GM12872 (cell line): ENCODE measurements at regions not wholly inside any gene's neighbourhood (a gene's known extent, or its start where the extent isn't known, plus 50 kb on each side); places are given as distances from the start of the nearest gene placed in this dataset.

Experiments
- TF ChIP-seq, protein P1 (sequence below): IDR thresholded peaks from 3 replicates; pipeline ENCODE4 v1.5.1; 2011; ENCODE audit warnings: low read depth, mild to moderate bottlenecking, low read length, moderate library complexity; ENCODE audit not compliant: insufficient read depth

DNA sequence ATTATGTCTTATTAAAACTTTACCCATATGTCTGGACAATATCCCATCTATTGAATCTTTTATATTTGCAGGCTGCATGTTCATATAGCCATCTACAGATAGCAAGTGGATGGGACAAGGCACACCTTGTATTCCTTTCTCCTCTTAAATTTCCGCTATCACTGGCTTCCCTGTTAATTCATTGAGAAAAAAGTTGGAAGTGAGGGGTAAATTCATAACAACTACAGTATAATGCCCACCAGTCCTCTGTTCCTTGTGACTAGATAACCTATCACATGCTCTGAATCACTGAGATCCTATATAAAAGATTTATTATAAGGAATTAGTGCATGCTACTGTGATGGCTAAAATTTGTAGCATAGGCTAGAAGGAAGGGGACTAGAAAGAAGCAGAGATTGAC lies 1005.8 kb upstream of the ATXN8OS start:
- TF ChIP-seq, protein P1, sequence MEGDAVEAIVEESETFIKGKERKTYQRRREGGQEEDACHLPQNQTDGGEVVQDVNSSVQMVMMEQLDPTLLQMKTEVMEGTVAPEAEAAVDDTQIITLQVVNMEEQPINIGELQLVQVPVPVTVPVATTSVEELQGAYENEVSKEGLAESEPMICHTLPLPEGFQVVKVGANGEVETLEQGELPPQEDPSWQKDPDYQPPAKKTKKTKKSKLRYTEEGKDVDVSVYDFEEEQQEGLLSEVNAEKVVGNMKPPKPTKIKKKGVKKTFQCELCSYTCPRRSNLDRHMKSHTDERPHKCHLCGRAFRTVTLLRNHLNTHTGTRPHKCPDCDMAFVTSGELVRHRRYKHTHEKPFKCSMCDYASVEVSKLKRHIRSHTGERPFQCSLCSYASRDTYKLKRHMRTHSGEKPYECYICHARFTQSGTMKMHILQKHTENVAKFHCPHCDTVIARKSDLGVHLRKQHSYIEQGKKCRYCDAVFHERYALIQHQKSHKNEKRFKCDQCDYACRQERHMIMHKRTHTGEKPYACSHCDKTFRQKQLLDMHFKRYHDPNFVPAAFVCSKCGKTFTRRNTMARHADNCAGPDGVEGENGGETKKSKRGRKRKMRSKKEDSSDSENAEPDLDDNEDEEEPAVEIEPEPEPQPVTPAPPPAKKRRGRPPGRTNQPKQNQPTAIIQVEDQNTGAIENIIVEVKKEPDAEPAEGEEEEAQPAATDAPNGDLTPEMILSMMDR: no peak

- TF ChIP-seq, protein P1: no peak
Observed at GRCh38 chr13:69094485-69094884, 1013.1 kb upstream of the ATXN8OS start.

GRCh38 chr13:69092615-69093322 lies 1014.9 kb upstream of the ATXN8OS start:
- TF ChIP-seq, protein P1: 0 out of 3 replicates have a peak, but pooled peaks have one; percentile 7

DNA sequence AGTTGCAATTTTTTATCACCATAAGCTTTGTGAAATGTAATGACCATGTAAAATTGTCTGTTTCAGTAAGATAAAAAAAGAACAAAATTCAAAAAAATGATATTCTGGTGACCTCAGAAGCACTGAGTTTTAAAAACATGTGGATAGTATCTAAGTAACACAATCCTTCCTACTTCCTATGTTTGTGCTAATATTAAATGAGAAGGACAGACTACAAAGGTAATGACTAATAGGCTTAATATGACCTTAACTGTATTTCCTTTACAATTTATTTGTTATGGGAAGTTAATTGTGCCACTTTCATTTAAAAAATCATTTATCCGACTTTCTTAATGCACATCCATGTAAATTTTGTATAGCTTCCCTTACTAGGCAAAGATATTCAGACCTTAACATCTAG lies 1030.4 kb upstream of the ATXN8OS start:
- TF ChIP-seq, protein P1: no peak

- TF ChIP-seq, protein P1: no peak
Observed at GRCh38 chr13:69069554-69070133, 1038.0 kb upstream of the ATXN8OS start.

GRCh38 chr13:69050696-69051095 lies 1056.9 kb upstream of the ATXN8OS start:
- TF ChIP-seq, protein P1: no peak

DNA sequence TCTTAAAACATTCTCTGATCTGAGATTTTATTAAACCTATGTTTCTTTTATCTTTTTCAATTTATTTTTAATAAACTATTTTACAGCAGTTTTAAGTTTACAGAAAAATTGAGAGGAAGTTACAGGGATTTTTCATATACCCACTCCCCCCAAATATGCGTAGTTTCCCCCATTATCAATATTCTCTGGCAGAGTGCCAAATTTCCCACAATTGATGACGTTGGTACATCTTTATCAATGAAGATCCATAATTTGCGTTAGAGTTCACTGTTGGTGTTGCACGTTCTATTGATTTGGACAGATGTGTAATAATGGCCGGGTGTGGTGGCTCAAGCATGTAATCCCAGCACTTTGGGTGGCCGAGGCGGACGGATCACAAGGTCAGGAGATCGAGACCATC lies 1063.0 kb upstream of the ATXN8OS start:
- TF ChIP-seq, protein P1: no peak
